ENCODE measurements at regions not wholly inside any gene's neighbourhood (a gene's known extent, or its start where the extent isn't known, plus 50 kb on each side); places are given as distances from the start of the nearest gene placed in this dataset.

DNA sequence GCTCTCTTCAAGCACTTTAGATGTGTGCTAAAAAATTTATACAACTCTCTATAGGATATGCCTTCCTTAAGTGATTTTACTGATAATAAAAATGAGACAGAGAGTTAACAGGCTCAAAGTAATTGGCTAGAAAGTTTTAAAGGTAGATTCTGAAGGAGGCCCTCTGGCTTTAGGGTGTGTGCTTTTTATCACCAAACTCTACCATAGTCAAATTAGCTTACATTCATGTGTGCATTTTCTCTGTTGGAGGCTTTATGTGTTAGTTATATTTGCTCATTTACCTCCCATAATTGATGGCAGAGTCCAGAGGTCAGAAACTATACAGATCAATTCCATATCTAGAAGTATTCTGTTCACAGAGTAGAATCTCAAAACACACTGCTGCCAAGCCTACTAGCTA, 317.5 kb downstream of the JRKL start:
- Histone ChIP-seq H2BK12ac (ENCODE audit: insufficient read length, low read depth, low read length) (no peak overlapping the region), H3K9ac (ENCODE audit: extremely low read depth, insufficient read length, low read length) (no peak overlapping the region), H3K23me2 (ENCODE audit: insufficient read length, low read depth, low read length, poor library complexity, severe bottlenecking) (no peaks in the 10 kb centered on the region), H2BK120ac (ENCODE audit: low read depth, low read length, poor library complexity, severe bottlenecking) (no peak overlapping the region), H4K91ac (ENCODE audit: insufficient read length, low read depth, low read length) (no peak overlapping the region), H3K79me1 (ENCODE audit: insufficient read depth, low read depth, low read length, poor library complexity, severe bottlenecking) (no peaks in the 10 kb centered on the region), H3K56ac (ENCODE audit: insufficient read length, low read depth, low read length) (no peak overlapping the region), H4K5ac (ENCODE audit: insufficient read length, low read depth, low read length) (no peak overlapping the region), H3K4me1 (ENCODE audit: insufficient read depth, low read length) (no peaks in the 10 kb centered on the region), H2AK5ac (ENCODE audit: insufficient read length, low read length) (no peak overlapping the region), H3K14ac (ENCODE audit: insufficient read depth, low read length) (no peak overlapping the region), H3K18ac (ENCODE audit: insufficient read length, low read depth, low read length) (no peak overlapping the region), H3K4me2 (ENCODE audit: insufficient read depth, insufficient read length, low read length) (no peak overlapping the region), H3K23ac (ENCODE audit: insufficient read length, low read depth, low read length) (no peak overlapping the region), H3K9me3 (ENCODE audit: control insufficient read depth, low read depth, low read length) (no peaks in the 10 kb centered on the region), H2AFZ (ENCODE audit: low read length) (no peak overlapping the region), H4K8ac (replicated peaks; ENCODE audit: insufficient read length, low read depth, low read length) (no peak overlapping the region), H3K4ac (ENCODE audit: low read depth, low read length) (no peak overlapping the region), H3K27me3 (ENCODE audit: insufficient read depth, low read length) (no peaks in the 10 kb centered on the region), H2BK15ac (ENCODE audit: low read depth, low read length) (no peak overlapping the region), H2BK20ac (ENCODE audit: low read depth, low read length, poor library complexity, severe bottlenecking) (no peak overlapping the region), H3T11ph (ENCODE audit: low read length) (no peak overlapping the region), H4K20me1 (ENCODE audit: control insufficient read depth, insufficient read depth, insufficient read length) (no peaks in the 10 kb centered on the region), H2BK5ac (ENCODE audit: insufficient read length, low read length) (no peak overlapping the region), H3K79me2 (ENCODE audit: insufficient read depth, low read length) (no peaks in the 10 kb centered on the region), H3K27ac (ENCODE audit: insufficient read length, low read depth, low read length) (no peak overlapping the region)
- no peaks in the 10 kb centered on the region for H3K36me3 Mint-ChIP-seq (ENCODE audit: insufficient read depth in 1 of 3, low read depth in 3 of 3)
- no peaks in the 10 kb centered on the region for H3K9me3 Mint-ChIP-seq
- peaks cover 1% of the 10 kb centered on the region; the same call in 1 of the 2 replicates for H3K27me3 Mint-ChIP-seq (ENCODE audit: low read depth)
- peaks cover 4% of the 10 kb centered on the region in 2 experiments; a peak in 2 of 4 replicates for H3K4me1 Mint-ChIP-seq
- no peak overlapping the region for H3K4me3 Mint-ChIP-seq
- no peak for DNase-seq
- H3K27ac Mint-ChIP-seq = no peak overlapping the region
- TF ChIP-seq, protein P1, sequence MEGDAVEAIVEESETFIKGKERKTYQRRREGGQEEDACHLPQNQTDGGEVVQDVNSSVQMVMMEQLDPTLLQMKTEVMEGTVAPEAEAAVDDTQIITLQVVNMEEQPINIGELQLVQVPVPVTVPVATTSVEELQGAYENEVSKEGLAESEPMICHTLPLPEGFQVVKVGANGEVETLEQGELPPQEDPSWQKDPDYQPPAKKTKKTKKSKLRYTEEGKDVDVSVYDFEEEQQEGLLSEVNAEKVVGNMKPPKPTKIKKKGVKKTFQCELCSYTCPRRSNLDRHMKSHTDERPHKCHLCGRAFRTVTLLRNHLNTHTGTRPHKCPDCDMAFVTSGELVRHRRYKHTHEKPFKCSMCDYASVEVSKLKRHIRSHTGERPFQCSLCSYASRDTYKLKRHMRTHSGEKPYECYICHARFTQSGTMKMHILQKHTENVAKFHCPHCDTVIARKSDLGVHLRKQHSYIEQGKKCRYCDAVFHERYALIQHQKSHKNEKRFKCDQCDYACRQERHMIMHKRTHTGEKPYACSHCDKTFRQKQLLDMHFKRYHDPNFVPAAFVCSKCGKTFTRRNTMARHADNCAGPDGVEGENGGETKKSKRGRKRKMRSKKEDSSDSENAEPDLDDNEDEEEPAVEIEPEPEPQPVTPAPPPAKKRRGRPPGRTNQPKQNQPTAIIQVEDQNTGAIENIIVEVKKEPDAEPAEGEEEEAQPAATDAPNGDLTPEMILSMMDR (conservative IDR thresholded peaks at IDR 0.05) = no peak
